HCEC 1CT (cell line): ENCODE measurements at regions not wholly inside any gene's neighbourhood (a gene's known extent, or its start where the extent isn't known, plus 50 kb on each side); places are given as distances from the start of the nearest gene placed in this dataset.
"Not testable (repeated sequence)": the region's sequence is repeated elsewhere in the genome, so short reads cannot be mapped to it uniquely, and the experiment has no call there.

Experiments used
- DNase-seq: peaks from one replicate; pipeline ENCODE4 v3.0.0-alpha.2; 2017

- DNase-seq, result no peak
These were observed 100.8 kb upstream of the LYZL2 start for GRCh38 chr10:30730306-30730705.

- DNase-seq, result no peak
These were observed 99.2 kb upstream of the LYZL2 start for GRCh38 chr10:30728766-30729165.

- DNase-seq, result no peak
These were observed 98.6 kb upstream of the LYZL2 start for GRCh38 chr10:30728127-30728526.

- DNase-seq, result no peak
These were observed 98.0 kb upstream of the LYZL2 start for GRCh38 chr10:30727524-30727923.

DNA sequence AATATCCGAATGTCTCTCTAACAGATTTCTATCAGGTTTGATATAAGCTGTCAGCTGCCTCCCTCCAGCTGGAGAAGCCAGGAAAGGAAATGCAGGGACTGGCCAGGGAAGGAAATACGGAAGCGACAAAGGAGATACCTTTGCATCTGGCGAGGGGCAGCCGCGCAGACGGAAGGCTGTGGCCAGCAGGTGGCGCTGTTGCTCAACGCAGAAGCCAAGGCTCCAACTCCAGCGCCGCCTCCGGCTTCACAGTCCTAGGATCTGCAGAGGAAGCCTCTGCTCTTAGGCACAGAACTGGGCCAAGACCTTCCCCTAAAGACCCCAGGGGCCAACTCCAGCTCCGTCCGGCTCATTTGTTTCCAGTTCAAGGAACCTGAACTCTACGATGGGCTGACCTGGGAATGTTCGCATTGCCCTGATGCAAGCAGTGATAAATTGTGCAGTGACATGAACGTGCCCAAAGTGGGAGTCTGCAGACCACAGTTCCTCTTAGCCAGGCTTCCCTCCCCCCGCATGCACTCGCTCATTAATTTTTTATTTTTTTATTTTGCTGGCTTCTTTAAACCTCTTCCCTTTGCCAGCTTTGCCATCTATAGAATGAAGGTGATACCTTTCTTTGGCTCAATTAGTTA, 97.3 kb upstream of the LYZL2 start:
- peak; percentile 45 for DNase-seq

GRCh38 chr10:30725661-30726060, 96.1 kb upstream of the LYZL2 start:
- DNase-seq, result no peak

DNA sequence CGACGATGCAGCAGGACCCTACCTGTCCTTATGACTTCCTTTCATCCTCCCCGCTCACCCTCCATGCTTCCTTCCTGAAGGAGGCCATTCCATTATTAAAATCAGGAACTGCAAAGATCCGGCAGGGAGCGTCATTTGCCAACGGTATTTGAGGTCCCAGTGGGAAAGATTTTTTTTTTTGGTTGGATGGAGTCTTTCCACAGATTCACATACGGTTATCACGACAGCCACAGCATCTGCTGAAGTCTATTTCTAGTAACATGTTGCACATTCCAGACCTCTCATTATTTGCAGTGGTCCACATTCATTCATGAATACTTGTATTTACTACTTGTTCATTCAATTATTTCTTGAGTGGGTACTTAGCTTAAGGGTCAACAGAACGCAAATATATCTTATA, 94.7 kb upstream of the LYZL2 start:
- DNase-seq, result no peak

- no peak for DNase-seq
These were observed 93.5 kb upstream of the LYZL2 start for GRCh38 chr10:30722956-30723620.

GRCh38 chr10:30719832-30720231, 90.3 kb upstream of the LYZL2 start:
- DNase-seq, result no peak

DNA sequence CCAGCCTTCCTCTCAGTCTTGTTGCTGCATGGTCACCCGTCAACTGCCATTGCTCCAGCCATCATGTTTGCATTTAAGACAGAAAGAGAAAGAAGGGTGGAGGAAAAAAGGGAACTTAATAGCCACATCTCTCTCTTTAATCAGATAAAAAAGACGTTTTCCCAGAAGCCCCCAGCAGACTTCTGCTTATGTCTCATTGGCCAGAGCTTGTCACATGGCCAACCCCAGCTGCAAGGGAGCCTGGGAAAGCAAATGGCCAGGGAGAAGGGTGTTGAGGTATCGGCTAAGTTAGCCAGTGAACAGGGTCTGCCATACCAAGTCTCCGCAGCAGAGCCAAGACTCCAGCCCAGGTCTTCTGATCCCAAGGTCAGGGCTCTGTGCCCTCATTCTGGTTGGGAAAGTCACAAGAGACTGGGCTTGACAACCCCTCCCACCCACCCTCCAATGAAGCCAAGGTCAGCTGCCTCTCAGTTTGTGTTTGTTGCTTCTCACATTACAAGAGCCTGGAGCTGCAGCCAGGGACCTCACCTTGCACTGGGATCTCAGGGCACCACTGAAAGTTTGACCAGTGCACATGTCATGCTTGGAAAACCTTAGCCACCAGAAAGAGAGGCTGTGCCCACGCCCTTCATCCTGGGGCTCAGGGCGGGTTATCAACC, 80.3 kb upstream of the LYZL2 start:
- DNase-seq, result no peak

DNA sequence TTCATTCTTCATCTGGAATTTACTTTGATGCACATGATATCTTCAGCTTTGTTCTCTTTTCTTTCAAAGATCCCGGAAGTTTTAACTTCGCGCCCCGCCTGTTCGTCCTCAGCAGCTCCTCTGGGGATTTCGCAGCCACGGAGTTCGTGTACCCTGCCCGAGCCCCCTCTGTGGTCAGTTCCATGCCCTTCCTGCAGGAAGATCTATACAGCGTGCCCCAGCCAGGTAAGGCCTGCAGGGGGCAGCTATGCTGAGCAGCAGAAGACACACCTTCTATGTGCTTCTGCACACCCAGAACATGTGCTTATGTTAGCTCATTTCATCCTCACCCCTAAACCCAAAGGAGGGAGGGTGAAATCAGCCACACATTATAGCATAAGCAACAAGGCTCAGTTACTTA, 79.7 kb upstream of the LYZL2 start:
- DNase-seq, result no peak

DNA sequence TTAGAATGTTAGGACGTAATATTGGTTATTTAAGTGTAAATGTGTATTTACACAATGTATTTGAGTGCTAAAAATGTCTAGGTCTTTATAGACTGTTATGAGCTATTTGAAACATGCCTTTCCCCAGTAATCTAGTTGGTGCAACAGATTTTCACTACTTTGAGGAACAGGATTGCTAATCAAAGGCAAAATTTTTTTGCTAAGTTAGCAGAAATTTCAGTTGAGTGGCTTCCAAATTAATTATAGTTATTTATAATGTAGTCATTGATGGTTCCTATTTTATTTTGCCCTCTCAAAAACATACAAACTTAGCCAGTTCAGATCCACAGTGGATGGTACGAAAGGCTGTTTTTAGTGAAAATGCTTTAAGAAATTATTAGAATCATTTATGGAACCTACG, 78.7 kb upstream of the LYZL2 start:
- no peak for DNase-seq

DNA sequence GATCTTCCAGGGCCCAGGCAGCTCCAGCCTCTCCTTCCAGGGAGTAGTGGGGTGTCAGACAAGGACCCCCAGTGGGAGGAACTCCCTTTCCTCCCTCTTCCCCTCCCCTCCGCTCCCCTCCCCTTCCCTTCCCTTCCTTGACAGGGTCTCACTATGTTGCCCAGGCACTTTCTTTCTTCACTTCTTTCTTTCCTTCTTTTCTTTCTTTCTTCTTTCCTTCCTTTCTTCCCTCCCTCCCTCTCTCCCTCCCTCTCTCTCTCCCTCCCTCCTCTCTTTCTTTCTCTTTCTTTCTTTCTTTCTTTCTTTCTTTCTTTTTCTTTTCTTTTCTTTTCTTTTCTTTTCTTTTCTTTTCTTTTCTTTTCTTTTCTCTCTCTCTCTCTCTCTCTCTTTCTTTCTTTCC, 76.6 kb upstream of the LYZL2 start:
- DNase-seq, result not testable (repeated sequence)

GRCh38 chr10:30705625-30706149, 76.1 kb upstream of the LYZL2 start:
- DNase-seq, result no peak

DNA sequence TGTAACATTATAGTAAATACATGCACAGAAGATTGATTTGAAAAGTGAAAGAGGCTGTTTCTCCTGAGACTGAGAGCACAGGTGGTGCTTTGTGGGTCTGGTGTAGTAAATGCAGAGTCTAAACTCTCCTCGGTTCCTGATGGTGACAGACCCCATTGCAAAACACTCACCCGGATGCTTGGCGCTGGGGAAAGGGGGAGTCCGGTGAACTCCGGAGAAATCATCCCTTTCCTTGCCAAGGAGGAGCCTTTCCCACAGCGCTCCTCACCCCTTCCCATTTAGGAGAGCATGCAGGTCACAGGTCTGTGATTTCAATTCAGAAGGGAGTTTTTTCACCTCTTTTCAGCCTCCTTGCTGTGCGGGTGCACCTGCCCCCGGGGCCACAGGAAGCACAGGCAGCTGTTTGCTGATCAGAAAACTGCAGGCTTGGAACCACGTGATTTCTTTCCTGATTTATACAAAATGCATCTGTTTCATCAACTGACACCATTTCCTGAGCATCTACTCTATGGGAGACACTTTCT, 75.6 kb upstream of the LYZL2 start:
- DNase-seq, result no peak

GRCh38 chr10:30704601-30705100, 75.1 kb upstream of the LYZL2 start:
- not testable (repeated sequence) for DNase-seq

- no peak for DNase-seq
These were observed 74.6 kb upstream of the LYZL2 start for GRCh38 chr10:30704026-30704600.

DNA sequence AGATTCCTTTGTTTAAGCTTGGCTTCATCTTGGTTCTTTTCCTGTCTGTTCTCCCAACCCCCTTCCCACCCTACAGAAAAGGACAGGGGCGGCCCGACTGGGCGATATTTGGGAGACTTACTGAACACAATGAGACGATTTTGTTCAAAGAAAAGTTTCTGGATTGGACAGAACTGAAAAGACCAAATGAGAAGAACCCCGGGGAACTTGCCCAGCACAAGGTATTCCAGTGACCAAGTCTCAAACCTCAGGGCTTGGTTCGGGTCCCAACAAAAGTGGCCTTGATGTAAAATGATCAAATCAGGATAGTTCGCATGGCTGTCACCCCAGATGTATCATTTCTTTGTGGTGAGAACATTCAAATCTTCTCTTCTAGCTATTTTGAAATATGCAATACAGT, 73.9 kb upstream of the LYZL2 start:
- DNase-seq, result not testable (repeated sequence)

DNA sequence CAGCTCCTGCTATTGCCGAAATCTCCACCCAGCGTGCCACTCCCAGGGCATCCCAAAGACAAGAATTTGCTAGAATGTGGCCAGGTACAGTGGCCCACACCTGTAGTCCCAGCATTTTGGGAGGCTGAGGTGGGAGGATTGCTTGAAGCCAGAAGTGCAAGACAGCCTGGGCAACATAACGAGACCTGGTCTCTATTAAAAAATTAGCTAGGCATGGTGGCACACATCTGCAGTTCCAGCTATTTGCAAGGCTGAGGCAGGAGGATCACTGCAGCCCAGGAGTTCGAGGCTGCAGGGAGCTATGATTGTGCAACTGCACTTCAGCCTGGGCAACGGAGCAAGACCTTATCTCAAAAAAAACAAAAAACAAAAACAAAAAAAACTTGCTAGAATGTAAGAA, 73.3 kb upstream of the LYZL2 start:
- no peak for DNase-seq

DNA sequence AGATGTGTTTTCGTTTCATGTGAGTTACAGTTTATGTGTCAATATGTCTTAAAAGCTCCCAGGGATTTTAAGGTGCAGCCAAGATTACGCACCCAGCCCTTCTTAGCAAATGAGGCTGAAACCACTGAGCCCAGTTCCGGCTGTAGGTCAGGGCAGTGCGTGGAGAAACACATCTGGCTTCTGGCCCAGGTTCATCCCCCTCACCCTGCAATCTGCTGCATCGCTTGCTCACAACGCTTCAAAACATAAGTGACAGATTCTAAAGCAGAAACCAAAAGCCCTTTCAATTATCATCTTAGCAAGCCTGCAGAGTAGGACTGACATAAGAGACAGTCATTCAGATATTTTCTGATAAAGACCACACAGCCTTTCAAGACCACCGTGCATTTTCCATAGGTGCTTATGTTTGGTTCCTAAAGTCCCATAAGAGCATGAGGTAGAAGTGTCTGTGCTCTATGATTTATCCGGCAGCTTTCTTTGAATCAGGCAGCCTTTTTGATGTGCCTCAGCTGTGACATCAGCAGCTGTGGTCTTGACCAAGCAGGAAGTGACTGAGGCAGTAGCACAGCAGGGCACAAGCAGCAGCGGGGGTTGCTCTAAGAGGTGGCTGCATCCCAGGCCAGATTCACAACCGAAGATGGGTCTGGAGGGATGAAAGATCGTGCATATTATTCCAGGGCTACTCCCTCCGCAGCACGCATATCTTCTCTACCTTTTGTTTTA, 72.1 kb upstream of the LYZL2 start:
- peak; percentile 52 for DNase-seq

DNA sequence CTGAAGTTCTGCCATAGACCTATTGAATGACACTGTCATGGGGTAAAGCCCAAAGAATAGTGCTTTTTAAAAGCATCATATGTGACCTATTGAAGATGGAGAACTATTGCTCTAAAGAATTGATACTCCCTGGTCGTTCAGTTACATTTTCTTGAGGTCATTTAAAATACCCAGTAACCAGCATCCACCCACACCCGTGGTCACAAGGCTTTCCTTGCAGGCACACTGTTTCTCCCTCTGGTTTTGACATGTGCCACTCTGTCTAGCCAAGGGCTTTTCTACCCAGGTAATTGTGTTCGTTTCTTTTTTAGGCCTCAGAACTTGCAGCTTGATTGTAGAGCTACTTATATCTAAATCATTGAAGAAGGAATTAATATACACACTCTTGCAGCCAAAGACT, 68.3 kb upstream of the LYZL2 start:
- no peak for DNase-seq

- not testable (repeated sequence) for DNase-seq
These were observed 67.7 kb upstream of the LYZL2 start for GRCh38 chr10:30697221-30697620.
